HG03571 (cell line): ENCODE measurements at regions not wholly inside any gene's neighbourhood (a gene's known extent, or its start where the extent isn't known, plus 50 kb on each side); places are given as distances from the start of the nearest gene placed in this dataset.

Experiments
- ATAC-seq: cut with Tn5 transposase; IDR thresholded peaks from one replicate; pipeline ENCODE4 v1.9.1; 2021; ENCODE audit not compliant: unreplicated experiment

DNA sequence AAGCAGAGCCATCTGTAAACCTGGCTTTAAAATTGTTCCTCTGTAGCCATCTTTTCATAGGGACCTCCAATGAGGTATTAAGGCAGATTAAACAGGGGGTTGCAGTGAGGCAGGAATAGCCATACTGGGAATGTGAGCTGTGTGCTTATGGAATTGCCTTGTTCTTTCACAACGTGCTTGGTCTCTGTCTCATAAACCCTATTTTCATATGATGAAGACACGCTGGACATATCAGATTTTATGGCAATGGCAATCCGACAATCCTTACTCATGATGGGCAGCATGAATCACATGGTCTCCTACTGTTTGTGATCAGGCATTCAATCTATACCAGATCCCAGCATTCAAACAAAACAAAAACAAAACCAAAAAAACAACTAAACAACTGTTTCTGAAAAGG lies 418.9 kb upstream of the NRP1 start:
- no peak for ATAC-seq

DNA sequence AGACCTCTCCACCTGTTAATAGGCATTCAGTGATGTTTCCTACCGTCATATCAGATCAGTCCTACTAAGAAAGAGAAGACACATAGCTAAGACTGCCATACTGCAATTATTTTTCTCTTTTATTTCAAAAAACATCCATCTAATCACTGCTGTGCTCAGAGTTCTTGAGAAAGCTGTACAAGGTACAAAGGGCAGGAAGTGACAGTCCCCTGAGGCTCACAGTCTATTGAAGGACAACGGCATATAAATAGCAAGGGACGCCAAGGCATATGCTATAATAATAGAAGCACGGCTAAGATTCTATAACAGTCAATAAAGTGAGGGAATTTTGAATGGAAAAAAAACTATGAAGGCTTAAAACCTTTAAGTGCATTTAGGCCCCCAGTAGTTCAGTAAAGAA lies 415.3 kb upstream of the NRP1 start:
- ATAC-seq = no peak

DNA sequence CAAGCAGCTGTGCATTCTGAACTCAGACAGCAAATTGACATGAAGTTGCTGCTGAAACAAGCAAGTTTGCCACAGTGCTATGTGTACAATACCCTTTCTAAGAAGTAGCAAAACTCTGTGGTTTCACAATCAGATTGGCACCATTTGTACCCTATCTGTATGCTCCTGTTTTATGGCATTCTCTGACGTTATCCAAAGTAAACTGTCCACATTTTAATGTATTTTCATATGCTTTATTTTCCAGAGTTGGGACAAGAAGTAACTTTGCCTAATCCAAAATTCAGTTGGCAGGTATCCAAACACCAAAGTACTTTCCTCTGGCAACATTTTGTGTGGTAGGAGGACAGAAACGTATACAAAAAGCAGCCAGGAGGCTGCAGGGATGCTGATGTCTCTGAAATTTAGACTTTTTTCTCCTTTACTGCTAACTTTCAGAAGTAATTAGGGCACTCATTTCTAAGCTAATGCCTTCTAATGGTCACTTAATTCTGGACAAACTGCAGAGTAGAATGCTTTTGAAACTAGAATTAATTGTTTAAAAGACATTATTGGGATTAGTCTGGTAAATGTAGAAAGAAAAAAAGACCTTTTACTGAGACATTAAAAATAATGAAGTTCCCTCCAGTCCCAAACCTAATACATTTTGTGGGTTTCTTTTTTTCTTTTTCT lies 414.7 kb upstream of the NRP1 start:
- ATAC-seq = no peak

DNA sequence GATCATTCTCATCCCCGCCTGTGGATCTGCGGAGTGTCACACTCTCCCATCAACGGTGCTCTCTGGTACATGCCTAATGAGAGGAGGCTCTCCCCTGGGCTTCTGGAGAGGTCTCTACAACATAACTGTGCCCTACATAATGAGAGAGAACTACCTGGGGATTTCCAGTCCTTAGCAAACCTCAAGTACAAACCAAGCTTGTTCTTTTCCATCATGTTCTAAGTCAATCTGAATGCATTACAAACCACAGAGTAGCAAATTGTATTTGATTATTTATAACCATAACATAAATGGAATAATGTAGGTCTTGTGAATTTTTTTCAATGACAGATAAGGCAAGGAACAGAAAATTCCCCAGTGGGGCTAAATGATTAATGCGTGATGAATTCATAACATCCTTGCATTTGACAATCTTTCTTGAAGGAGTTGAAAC lies 412.4 kb upstream of the NRP1 start:
- no peak for ATAC-seq

DNA sequence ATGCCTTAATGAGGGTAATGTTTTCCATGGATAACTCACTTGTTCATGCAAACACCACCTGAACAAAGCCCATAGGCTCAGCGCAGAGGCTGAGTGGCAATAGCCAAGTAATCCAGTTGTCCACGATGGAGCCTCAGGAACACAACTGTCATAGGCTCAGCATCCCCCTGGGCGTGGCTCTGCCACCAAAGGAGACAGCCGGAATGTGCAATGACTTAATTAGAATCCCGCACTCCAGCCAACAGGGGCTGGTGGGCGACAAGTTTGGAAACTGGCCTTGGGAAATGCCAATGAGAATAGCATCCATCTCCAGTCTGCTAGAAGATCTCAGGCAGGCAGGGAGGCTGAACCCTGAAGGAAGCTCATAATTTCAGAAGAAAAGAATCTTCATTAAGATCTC lies 411.7 kb upstream of the NRP1 start:
- ATAC-seq = no peak

DNA sequence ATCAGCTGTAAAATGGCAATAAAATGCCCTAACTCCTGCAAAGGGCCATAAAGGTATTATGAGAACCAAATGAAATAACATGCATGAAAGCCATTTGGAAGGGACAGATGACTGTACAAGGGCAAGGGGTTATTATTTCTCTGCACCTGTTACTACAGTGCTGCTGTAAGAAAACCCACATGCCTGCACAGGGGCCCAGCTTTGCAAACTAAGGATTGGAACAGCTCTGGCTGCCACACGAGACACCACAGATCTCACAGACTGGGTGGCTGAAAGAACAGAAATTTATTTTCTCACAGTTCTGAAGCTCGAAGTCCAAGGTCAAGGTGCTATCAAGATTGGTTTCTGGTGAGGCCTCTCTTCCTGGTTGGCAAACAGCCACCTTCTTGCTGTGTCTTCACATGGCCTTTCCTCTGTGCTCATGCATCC lies 409.0 kb upstream of the NRP1 start:
- no peak for ATAC-seq

DNA sequence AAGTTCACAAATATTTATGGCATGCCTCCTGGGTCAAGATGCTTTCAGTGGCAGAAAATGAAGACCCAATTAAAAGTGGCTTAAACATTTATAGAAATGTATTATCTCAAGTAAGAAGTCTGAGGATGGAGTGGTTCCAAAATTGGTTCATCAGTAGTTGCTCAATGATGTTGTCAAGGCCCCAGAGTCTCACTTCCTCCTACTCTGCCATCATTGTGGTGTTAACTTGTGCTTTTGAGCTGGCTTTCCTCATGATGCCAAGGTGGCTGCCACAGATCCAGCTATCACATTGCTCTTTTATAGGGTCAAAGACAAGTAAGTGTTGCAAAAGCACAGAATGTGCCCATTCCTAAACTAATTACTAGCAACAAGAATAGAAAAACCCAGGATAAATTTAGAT lies 404.6 kb upstream of the NRP1 start:
- no peak for ATAC-seq

DNA sequence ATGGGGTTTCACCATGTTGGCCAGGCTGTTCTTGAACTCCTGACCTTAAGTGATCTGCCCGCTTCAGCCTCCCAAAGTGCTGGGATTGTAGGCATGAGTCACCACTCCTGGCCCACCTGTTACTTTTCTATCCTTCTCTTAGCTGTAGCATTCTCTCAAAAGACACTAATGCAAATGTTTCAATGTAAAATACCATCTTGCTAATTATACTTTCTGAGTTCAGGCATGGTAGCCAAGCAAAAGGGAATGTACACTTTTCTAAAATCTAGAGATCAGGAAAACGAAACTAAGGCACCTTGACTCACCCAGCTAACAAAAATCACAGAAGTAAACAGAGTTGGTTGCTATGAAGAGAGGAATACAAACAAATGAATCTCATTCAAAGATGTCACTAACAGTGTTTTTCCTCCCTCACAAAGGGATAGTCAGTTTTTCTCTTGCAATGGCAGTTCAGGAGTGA lies 401.0 kb upstream of the NRP1 start:
- no peak for ATAC-seq

DNA sequence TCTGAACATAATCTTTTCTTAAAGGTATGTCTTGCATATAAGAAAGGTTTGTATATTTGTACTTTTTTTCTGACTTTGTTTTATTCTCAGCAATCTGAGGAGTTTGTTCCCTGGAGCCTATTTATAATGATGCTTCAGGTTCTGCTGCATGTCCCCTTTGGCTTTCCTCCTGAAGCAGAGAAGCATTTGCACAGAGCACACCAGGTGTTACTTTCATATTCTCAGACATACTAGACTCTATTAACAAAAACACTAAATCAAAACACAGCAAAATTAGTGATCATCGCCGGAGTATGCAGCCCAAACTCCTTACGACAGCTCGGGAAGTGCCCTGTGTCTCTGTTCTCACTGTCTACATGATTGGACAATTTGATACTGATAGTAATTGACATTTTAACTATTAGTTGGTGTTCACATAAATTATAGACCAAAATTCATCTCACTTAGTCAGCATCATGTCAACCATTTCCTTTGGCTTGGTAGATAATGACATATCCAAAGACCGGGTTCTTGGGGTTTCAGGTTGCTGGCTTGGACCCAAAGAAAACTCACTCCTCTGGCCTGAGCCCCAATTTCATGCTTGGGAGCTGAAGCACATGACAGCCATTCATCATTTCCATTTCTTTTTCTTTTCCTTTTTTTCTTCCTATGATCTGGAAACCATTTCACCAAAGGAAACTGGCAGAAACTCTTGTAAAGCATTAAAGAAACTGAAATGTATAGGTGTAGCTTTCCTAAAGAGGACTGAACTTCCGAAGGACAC lies 400.1 kb upstream of the NRP1 start:
- ATAC-seq = no peak

DNA sequence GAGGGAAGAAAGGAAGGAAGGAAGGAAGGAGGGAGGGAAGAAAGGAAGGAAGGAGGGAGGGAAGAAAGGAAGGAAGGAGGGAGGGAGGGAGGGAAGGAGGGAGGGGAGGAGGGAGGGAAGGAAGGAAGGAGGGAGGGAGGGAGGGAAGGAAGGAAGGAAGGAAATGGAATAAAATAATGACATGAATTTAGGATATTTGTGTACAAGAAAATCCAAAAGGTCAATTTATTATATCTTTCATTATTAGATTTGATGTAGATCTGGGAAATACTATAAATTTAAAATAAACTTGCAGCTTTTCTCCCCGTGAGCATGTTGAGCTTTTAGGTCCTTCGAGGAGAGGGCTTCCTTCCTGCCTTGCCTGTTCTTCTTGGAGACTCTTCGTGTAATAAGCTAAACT lies 398.6 kb upstream of the NRP1 start:
- no peak for ATAC-seq

DNA sequence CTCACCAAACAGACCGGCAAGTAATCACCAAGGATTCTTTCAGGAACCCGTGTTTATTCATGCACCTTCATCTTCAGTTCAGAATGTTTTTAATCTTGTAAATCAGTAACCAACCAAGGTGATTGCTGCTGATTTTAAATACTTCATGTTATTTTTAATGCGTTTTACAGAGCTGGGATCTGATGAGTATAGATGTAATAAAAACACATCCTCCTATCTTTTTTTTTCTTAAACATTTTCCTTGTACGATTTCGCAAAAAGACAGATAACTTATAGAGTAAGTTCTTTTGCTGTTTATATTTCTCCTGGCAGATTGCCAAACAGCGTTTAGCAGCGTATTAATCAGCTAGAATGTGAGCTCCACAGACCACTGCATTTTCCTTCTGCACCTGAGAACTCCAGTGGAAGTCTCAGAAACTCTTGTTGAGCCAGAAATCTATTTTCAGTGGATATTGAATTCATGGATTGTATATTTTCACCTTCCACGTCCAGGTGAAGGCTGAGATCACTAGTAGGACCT lies 397.8 kb upstream of the NRP1 start:
- no peak for ATAC-seq

DNA sequence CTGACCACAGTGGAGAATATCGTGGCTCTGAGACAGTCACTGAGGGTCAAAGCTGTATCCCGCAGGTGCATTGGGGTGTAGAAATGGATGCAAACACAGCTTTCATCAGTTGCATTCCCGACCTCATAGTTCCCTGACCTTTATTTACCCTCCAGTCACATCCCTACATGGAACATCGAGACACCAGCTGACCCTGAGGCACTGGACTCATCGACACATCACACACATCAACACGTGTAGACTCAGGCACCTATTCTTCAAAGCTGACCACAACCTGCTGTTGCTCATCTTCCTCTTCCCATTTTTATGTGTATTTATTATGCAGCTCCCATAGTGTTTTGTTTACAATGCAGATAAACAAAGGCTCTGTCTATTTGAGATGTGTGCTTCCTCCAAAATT lies 396.9 kb upstream of the NRP1 start:
- ATAC-seq = no peak

DNA sequence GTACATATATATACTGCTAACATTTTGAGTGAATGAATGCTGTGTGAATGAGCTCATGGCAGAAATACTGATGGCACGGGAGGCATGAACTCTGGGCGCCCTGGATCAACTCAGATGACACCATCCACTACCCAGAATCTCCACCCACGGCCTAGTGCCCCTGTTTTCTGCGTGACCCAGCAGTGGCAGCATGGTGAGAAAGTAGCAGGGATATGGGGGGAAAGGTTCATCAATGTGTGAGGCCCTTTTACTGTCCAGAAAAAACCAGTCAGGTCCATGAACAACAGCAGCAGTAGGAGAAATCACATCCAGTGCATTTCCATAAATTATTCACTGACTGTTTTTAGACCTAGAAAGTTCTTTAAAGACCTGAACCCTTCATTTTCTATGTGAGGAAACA lies 391.0 kb upstream of the NRP1 start:
- ATAC-seq = no peak

DNA sequence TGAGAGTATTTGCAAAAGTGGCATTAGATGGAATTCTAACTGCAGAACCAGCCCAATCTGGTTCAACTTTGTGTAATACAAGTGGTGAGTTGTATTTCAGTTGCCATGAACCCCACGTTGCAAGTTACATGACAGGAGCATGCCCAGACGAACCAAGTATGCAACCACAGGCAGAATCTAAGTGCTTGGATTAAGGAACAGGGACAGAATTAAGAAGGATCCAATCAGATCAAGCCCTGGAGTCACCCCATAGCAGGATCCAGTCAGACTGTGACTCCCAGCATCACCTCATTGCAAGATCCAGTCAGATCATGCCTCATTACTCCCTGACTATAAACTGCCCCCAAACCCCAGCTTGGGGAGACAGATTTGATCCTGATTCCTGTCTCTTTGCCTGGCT lies 388.7 kb upstream of the NRP1 start:
- ATAC-seq = no peak

DNA sequence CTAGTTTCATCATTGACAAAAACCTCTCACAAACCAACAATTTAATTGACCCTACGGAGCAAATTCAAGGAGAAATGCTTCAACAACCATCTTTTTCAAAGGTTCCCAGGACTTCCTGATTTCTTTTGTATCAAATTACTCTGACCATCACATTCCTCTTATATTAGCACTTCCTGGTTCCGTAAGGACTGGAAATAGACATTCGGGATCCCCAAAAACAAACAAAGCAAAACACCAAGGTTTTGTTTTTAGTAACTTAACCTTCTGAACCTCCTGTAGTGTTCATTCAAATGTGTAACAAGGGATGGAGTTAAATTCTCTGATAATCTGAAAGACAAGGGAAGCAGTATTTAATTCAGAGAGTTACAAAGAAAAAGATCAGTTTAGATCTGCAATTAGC lies 387.6 kb upstream of the NRP1 start:
- ATAC-seq = no peak

DNA sequence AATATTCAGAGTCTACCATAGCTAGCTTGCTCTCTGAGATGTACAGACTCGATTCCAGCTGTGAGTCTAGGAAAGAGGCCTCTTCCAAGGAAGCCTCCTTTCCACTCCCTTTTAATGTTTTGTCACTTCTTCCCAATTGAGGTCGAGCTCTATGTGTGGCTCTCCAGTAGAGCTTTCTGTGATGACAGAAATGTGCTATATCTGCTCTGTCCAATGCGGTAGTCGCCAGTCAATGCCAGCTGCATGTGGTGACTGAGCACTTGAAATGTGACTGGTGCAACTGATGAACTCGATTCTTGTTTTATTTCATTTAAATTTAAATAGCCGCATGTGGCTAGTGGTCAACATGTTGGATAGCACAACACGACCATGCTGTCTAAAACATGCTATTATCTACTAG lies 387.0 kb upstream of the NRP1 start:
- ATAC-seq = no peak

DNA sequence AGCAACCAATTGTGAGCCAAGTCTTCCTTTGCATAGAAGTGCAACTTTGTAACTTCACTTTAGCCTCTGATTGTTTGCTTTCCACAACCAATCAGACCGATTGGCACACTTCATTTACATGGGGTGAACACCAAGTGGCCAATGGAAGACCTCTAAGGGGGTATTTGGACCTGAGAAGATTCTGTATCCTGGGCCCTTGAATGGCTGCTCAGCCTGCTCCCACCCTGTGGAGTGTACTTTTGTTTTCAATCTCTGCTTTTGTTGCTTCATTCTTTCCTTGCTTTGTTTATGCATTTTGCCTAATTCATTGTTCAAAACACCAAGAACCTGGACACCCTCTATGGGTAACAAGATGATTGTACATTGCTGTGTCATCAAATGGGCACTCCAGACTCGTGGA lies 385.7 kb upstream of the NRP1 start:
- no peak for ATAC-seq

DNA sequence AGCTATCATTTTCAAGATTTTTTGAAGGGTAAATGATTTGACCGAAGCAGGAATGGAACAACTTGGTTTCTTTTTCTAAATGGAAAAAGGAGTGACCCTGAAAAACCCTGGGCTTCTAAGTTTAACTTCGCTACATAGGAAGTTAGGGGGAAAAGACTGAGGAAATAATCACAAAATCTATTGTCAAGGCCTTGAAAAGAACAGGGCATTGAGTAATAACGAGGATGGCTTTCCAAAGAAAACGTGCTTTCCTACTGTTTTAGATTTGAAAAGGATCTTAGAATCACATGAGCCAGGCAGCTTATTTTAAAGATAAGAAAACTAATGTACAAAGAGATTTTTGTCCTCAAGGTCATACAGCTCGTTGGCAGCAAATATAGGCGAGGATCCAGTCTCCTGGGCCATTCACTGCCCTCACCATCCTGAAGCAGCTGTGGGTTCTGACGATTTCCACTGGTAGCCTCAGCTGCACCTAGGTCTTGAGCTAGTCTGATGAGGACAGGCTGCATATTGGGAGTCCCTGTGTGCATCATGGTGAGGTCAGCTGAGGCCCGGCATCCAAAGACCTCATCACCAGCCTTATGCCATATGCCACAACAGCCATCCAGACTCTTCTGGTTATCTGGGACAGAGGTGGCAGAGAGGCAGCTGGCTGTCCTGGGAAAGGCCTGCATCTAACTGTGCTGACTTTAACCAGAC lies 384.7 kb upstream of the NRP1 start:
- no peak for ATAC-seq

DNA sequence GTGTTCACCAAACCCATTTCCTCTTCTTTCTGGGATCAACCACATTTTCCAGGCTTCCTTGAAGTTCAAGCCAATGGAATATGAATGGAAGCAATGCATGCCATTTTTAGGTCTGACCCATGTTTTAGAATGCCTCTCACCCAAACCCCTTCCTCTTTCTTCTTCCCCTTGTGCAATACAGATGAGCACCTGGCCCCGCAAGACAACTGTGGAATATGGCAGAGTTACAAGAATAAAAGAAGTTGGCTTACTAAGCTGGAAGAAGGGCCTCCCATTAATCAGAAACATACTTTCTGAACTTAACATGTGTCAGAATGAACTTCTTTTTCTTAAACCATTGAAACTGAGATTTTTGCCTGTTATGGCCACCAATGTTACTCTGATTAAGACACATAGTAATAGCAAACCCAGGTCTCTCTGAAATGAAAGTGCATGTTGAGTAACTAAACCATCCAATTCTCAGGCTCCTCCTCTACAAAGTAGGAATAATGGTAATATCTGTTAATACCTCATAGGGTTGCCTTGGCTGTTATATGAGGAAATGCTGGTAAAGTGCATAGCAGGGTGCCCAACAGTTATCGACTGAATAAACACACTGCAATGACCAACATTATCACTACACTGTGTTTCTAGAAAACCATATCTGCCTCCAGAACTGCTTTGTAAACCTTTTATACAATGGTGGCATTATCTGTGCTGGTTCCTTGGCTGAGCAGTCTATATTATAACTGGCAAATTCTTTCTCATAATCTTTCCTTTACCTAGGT lies 382.2 kb upstream of the NRP1 start:
- no peak for ATAC-seq

DNA sequence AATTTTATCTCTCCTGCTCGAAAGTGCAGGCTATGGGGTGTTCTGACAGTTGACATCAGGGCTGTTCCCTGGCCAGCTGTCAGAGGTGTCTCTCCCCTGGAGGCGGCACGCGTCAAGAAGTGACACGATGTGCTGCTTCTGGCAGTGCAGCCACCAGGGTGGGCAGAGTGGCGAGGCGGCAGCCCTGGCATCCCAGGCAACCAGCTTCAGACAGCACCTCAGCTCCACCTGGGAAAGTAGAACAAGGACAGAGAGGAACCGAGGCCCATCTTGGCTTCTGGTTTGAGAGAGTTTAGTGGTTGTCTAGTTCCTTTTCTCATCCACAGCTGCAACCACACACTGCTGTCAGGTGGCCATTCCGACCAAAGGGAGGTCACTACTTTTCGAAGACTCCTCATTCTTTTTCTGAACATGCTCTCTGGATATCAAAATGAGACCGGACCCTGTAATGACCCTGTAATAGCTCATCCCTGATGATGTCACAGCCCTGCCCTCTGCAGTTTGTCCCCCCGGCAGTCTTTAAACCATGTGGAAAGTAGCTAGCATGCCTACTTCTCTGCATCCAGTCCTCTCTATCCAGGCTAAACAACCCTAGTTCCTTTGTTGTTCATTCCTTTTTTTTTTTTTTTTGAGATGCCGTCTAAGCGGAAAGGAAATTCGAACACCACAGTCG lies 381.0 kb upstream of the NRP1 start:
- ATAC-seq = no peak

DNA sequence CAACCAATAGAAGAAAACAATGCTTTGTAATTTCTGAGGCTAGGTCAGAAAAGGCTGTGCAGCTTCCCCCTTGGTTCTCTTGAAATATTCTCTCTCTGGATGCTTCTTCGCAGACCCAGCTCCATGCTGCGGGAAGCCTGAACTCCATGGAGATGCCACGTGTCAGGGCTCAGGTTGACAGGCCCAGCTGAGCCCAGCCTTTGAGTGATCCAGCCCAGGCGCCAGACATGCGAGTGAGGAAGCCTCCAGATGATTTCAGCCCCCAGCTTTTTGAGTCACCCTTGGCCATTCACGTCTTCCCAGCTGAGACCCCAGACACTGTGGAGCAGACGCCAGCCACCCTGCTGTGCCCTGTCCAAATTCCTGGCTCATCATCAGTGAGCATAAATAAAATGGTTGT lies 378.4 kb upstream of the NRP1 start:
- ATAC-seq = no peak
